ENCODE measurements at regions not wholly inside any gene's neighbourhood (a gene's known extent, or its start where the extent isn't known, plus 50 kb on each side); places are given as distances from the start of the nearest gene placed in this dataset.

- no peak for DNase-seq (ENCODE audit: unreplicated experiment)
- ChIA-PET CTCF (no interaction called here), POLR2A (interaction anchor here (1.1 kb wide), 1 partner anchor 21 kb away, joined by 3 read pairs; no protein-coding TSS in a partner anchor)
- Mint-ChIP-seq H3K4me1 (ENCODE audit: insufficient read depth, unreplicated experiment) (no peaks in the 10 kb centered on the region), H3K4me3 (ENCODE audit: unreplicated experiment) (no peak overlapping the region), H3K27me3 (ENCODE audit: insufficient read depth, unreplicated experiment) (no peaks in the 10 kb centered on the region), H3K27ac (ENCODE audit: low read depth, unreplicated experiment) (no peak overlapping the region), H3K9me3 (ENCODE audit: unreplicated experiment) (no peaks in the 10 kb centered on the region), H3K36me3 (ENCODE audit: insufficient read depth, unreplicated experiment) (no peaks in the 10 kb centered on the region)
- no TSS peak for BruUV-seq (replicated peaks)
- TF ChIP-seq CTCF (IDR thresholded peaks at IDR 0.05; ENCODE audit: unreplicated experiment), result no peak
- intact Hi-C loops (cut with micrococcal nuclease), result no loop called here
Observed at GRCh38 chr1:14245954-14246353, 352.5 kb upstream of the KAZN start.

- H3K4me3 Mint-ChIP-seq (ENCODE audit: unreplicated experiment), result no peak overlapping the region
- ChIA-PET POLR2A (interaction anchor here (1.1 kb wide), 1 partner anchor 21 kb away, joined by 3 read pairs; no protein-coding TSS in a partner anchor), CTCF (no interaction called here)
- DNase-seq (ENCODE audit: unreplicated experiment), result no peak
- H3K27ac Mint-ChIP-seq (ENCODE audit: low read depth, unreplicated experiment), result no peak overlapping the region
- no peaks in the 10 kb centered on the region for H3K27me3 Mint-ChIP-seq (ENCODE audit: insufficient read depth, unreplicated experiment)
- TF ChIP-seq CTCF (IDR thresholded peaks at IDR 0.05; ENCODE audit: unreplicated experiment), result no peak
- intact Hi-C loops (cut with micrococcal nuclease), result no loop called here
- no peaks in the 10 kb centered on the region for H3K9me3 Mint-ChIP-seq (ENCODE audit: unreplicated experiment)
- no peaks in the 10 kb centered on the region for H3K36me3 Mint-ChIP-seq (ENCODE audit: insufficient read depth, unreplicated experiment)
- BruUV-seq (replicated peaks), result no TSS peak
- no peaks in the 10 kb centered on the region for H3K4me1 Mint-ChIP-seq (ENCODE audit: insufficient read depth, unreplicated experiment)
Observed at GRCh38 chr1:14246471-14246870, 352.0 kb upstream of the KAZN start.

DNA sequence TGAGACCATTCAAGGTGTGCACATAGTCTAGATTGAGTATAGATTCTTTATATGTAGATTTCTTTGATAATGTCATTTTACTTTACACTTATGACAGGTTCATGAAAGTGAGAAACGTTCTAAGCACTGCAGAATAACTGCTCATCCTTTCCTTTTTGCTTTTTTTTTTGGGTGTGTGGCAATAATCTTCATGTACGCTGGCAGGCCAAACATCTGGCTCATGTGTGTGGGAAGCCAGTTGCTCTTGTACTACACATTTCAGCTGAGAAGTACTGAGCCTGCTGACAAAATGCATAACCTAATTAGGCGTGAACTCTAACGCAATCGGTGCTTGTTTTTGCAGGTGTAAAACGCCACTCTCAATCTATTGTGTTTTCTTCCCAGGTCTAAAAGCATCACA is 350.8 kb upstream of the KAZN start:
- DNase-seq (ENCODE audit: unreplicated experiment), result no peak
- ChIA-PET CTCF (no interaction called here), POLR2A (no interaction called here)
- intact Hi-C loops (cut with micrococcal nuclease), result no loop called here
- no peak for TF ChIP-seq CTCF (IDR thresholded peaks at IDR 0.05; ENCODE audit: unreplicated experiment)
- H3K9me3 Mint-ChIP-seq (ENCODE audit: unreplicated experiment), result no peaks in the 10 kb centered on the region
- no peaks in the 10 kb centered on the region for H3K27me3 Mint-ChIP-seq (ENCODE audit: insufficient read depth, unreplicated experiment)
- no peak overlapping the region for H3K27ac Mint-ChIP-seq (ENCODE audit: low read depth, unreplicated experiment)
- BruUV-seq (replicated peaks), result no TSS peak
- H3K4me1 Mint-ChIP-seq (ENCODE audit: insufficient read depth, unreplicated experiment), result no peaks in the 10 kb centered on the region
- H3K4me3 Mint-ChIP-seq (ENCODE audit: unreplicated experiment), result no peak overlapping the region
- H3K36me3 Mint-ChIP-seq (ENCODE audit: insufficient read depth, unreplicated experiment), result no peaks in the 10 kb centered on the region

- DNase-seq (ENCODE audit: unreplicated experiment), result no peak
- H3K4me3 Mint-ChIP-seq (ENCODE audit: unreplicated experiment), result no peak overlapping the region
- H3K27me3 Mint-ChIP-seq (ENCODE audit: insufficient read depth, unreplicated experiment), result no peaks in the 10 kb centered on the region
- ChIA-PET POLR2A (interaction anchor here (0.6 kb wide), 1 partner anchor 259 kb away, joined by 3 read pairs; no protein-coding TSS in a partner anchor), CTCF (no interaction called here)
- no peaks in the 10 kb centered on the region for H3K9me3 Mint-ChIP-seq (ENCODE audit: unreplicated experiment)
- no peak for TF ChIP-seq CTCF (IDR thresholded peaks at IDR 0.05; ENCODE audit: unreplicated experiment)
- H3K27ac Mint-ChIP-seq (ENCODE audit: low read depth, unreplicated experiment), result no peak overlapping the region
- no TSS peak for BruUV-seq (replicated peaks)
- no peaks in the 10 kb centered on the region for H3K36me3 Mint-ChIP-seq (ENCODE audit: insufficient read depth, unreplicated experiment)
- H3K4me1 Mint-ChIP-seq (ENCODE audit: insufficient read depth, unreplicated experiment), result peaks cover 11% of the 10 kb centered on the region
- intact Hi-C loops (cut with micrococcal nuclease), result no loop called here
Observed at GRCh38 chr1:14251871-14252270, 346.6 kb upstream of the KAZN start.

All from MCF 10A (cell line).